HG02970 (cell line): ENCODE measurements at regions not wholly inside any gene's neighbourhood (a gene's known extent, or its start where the extent isn't known, plus 50 kb on each side); places are given as distances from the start of the nearest gene placed in this dataset.
"Not testable (repeated sequence)": the region's sequence is repeated elsewhere in the genome, so short reads cannot be mapped to it uniquely, and the experiment has no call there.

Source experiments
- ATAC-seq: cut with Tn5 transposase; IDR thresholded peaks from one replicate; pipeline ENCODE4 v1.9.1; 2021; ENCODE audit warnings: mild to moderate bottlenecking, moderate library complexity, moderate number of reproducible peaks; ENCODE audit not compliant: unreplicated experiment, low FRiP score

DNA sequence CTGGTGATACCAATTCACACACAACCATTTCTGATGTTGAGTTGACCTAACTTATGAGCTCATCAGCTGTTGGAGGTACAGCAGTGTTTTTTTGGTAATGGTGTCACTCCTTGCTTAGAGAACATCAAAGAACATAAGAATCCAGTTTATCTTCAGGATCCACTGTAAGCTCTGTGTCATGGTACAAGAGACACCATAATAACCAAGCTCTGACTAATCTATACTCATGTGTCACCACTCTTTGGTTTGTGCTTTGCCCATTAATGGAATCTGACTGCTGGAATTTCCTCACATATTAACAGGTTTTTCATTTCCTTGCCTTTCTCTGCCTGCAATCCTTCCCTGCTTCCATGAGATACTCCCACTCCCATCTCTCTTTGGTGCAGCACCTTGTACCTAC lies 735.1 kb upstream of the LCORL start:
- ATAC-seq: no peak

DNA sequence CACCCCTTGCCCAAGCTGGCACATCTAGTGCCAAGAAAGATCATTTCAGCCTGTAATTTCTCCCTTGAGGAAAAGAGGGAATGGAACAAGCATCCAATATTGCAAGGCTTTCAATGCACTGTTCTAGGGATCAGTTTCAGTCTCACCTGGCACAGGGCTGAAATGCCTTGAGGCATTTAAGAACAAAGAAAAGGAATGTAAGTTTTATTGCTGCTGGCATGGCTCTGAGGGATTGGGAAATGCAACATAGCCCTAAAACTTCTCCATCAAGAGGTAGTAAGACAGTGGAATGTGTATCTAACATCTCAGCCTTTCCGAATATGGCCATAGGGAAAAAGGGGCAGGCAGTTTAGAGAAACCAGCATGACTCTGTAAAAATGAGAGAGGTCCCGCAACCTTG lies 732.6 kb upstream of the LCORL start:
- ATAC-seq: no peak

DNA sequence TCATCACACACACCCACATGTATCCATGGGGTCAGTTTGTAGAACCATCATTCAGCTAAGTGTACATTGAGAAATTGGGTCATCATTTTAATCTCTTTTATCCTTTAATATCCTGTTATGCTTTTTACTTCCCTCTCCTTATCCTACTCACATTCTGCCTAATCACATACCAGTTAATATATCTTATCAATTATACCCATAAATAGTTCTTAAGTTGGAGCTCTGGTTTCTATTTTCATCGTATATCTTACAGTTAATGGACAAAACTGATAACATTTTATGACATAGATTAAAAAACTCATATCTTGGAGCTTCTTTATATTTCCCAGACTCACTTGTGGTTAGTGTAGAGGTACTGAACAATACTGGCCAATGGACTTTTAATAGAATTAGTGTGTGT lies 729.5 kb upstream of the LCORL start:
- ATAC-seq: no peak

DNA sequence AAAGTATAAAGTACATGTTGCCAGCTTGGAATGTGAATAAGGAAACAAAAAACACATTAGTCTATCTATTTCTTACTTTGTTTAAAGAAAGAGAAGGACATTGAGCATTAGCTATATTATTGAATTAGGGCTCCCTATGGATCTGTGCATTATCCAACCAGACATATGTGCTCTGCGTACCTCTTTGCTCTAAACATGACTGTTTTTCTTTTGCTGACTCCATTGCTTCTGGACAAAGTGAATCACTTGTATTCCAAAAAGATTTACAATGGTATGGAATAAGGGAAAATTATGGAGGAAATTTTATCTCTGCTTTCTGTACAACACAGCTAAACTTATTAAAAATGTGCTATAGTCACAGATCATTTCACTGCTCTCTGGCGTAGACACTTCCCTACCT lies 727.8 kb upstream of the LCORL start:
- ATAC-seq: no peak

DNA sequence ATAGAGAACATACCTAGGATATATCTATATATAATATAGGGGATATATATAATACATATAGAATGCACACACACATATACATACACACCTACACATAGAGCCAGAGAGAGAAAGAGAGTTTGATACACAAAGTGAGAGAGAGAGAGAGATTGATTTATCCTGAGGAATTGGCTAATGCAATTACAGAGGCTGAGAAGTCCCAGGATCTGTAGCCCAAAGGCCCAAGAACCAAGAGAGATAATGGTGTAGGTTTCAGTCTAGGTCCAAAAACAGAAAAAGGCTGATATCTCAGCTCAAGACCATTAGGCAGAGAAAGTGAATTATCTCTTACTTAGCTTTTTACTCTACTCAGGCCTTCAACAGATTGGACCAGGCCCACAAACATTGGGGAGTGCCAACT lies 715.0 kb upstream of the LCORL start:
- no peak for ATAC-seq

DNA sequence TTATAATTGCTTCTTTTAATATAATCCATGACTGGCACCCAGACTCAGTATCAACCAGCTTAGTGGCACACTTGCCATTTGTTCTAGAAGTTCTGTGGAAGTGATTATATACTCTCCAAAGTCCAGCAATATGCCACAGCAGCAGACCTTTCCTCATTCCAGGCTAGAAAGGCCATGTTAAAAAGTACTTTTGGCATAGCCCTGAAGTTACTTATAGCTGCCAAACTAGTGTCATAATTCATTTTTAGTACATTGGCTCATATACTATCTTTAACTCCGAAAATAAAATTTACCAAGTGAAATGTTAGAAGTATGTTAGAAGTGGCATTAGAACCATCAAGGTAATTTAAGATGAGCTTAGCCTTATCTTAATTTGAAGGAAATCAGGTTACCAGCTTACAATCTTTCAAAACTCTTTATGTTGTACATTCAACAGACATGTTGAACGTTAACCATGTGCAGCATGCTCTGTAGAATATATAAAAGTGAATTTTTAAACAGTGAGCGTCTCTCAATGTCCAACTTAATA lies 714.2 kb upstream of the LCORL start:
- no peak for ATAC-seq

DNA sequence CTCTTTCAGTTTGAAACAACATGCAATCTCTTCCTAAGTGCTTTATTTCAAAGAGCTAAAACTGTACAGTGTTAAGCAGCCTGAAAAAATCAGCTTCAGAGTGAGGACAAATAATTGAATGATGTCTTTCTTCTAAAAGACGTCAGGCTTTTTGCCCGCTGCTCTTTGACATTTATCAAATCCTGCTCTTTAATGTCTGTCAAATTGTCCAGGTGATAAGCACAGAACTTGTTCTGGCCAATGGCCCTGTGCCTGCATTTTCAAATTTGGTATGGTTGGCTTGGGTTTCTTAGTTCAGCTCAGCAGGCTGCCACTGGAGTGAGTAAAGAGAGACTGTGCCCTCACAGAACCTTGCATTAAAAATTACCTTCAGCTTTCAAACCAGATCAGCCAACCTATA lies 712.9 kb upstream of the LCORL start:
- no peak for ATAC-seq

DNA sequence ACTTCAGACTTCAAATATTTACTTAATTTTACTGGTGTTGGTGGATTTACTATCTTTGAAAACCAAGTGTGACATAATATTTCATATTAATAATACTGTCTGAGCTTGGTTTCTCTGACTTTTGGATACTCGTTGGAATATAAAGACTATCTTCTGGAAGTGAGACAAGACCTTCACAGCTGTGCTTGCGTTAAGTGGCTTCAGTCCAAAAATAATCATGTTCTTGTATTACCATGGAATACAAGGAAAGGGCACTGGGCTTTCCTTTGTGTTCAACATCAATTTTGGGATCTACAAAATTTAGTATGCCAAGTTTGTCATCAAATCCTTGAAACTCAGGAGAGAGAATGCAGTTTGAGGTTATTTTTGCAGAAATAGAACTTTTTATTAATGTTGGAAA lies 712.4 kb upstream of the LCORL start:
- no peak for ATAC-seq

DNA sequence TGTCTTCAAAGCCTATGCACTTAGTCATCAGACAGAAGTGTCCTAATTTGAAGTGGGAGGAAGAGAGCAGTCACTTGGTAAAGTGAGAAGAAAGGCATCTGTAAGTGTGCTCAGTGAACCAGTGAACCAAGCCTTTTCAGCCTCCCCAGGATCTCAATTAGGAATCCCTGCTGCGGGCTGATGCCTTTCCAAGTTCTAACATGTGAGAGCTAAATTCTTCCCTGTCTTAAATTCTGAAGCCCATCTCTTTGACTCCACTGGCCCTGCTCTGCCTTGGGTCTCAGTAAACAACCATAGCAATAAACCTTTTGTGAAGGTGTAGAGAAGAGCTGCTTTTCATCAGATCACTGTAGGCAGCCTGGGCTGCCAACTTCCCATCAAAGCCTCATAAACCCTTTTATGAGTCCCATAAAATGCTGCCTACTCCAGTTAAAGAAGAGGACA lies 701.2 kb upstream of the LCORL start:
- ATAC-seq: no peak

DNA sequence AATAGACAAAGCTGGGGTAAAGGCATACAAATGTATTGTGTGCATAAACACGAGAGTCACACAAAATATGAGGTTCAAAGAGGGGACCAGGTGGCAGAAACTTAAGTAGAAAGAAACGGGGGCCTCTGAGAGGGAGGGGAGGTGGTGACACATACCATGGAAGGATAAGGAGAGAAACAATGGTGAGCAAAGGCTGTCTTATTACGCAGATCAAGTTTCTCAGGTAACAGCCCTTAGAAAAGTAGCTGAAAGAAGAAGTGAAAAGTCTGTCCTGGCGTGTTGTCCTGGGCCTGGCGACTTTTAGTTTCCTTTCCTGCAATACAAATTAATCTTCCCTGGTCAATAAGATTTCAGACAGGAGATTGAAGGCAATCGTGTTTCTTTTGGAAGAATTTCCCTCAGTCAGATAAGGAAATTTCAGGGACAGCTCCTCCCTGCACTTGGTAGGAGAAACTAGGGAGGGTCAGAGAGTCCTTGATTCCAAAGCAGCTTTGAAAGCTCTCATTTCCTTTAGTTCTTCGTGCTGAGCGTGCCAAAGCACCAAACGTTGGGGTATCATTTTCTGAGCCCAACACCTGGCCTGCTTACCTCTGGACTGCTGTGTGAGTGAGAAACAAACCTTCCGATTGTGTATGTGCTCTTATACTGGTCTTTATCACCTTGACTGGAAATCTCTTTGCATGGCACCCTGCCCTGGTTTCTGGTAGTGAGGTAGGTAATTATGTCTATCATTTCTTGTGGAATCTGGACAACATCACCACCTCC lies 676.7 kb upstream of the LCORL start:
- ATAC-seq: no peak

DNA sequence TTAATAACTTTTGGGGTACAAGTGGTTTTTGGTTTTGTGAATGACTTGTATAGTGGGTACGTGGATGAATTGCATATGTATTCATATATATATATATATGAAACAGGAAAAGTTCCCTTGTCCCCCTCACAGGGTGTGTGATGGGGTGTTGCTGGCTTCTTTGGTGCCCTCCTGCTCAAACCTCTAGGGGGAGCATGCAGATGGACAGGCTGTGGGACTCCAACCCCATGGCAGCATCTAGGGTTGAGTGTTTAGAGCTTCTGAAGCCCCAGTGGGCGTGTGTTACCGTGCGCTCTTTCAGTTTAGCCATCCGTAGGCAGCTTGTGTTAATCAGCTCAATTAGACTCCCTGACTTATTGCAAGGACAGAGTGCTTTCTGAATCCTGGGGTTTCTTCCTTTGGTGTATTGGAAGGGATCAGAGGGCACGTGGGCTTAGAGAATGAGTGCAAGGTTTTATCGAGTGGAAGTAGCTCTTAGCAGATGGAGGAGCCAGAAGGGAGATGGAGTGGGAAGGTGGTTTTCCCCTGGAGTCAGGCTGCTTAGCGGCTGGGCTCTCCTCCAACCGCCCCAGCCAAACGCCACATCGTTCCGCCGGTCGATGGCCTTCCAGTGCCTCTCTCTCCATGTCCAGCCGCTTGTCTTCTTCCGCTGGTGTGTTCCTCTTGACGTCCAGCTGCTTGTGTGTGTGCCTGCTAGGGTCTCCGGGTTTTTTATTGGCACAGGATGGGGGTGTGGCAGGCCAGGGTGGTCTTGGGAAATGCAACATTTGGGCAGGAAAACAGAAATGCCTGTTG lies 674.4 kb upstream of the LCORL start:
- no peak for ATAC-seq

DNA sequence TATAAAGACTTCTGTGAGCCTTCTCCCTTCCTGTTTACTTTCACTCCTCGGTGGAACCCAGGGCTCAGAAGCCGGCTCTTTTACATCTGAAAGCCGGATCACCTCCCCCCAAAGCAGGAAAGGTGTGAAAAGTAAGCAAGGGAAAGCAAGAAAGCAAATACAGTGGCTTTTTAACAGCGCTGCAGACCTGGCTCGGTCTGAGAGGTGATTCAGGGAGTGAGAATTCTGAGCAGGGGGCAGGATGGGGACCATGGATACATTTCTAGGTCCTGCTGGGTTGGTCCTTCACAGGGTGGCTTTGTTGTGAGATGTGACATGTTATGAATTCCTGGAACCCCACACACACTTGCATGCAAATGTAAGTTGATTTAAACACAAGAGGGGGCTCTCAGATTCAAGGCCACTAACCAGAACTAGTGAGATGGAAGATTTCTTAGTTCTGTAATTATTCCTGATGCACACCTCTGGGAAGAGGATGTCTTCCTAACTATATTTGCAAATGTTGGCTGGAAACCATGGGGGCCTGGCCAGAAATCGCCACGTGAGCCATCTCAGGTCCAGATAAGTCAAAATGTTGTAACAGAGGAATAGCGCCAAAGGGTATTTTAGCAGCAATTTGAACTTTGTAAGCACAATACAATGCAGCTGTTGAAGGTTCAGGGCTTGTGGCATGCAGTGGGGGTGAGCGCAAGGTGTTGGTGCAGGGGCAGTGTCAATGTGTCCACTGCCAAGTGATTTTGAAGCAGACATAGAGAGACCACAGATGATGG lies 670.1 kb upstream of the LCORL start:
- no peak for ATAC-seq

DNA sequence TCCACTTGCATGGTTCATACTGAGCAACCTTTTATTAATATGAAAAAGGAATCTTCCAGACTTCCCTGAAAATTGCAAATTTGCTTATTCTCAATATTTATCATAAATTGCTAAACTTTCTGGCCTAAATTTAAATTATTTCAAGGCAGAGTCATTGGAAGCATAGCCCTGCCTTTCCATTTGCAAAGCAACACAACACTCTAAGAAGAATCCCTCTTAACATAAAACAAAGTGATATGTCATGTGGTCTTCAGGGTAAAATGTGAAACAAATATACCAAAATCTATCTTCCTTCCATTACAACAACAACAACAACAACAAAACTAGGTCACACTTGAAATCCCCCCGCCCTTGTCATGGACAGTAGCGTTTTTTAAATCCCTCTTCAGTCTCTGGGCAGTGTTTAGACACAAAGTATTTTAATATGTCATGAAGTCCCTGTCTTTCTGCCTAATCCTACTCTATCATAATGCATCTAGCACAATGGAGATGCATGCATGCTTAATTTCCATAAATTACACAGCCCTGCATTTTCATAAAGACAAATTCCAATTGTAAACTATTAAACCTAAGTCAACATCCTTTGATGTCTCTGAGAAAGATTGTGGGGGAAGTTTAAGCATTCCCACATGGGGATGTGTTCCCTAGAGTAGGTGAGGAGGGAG lies 668.9 kb upstream of the LCORL start:
- ATAC-seq: no peak

DNA sequence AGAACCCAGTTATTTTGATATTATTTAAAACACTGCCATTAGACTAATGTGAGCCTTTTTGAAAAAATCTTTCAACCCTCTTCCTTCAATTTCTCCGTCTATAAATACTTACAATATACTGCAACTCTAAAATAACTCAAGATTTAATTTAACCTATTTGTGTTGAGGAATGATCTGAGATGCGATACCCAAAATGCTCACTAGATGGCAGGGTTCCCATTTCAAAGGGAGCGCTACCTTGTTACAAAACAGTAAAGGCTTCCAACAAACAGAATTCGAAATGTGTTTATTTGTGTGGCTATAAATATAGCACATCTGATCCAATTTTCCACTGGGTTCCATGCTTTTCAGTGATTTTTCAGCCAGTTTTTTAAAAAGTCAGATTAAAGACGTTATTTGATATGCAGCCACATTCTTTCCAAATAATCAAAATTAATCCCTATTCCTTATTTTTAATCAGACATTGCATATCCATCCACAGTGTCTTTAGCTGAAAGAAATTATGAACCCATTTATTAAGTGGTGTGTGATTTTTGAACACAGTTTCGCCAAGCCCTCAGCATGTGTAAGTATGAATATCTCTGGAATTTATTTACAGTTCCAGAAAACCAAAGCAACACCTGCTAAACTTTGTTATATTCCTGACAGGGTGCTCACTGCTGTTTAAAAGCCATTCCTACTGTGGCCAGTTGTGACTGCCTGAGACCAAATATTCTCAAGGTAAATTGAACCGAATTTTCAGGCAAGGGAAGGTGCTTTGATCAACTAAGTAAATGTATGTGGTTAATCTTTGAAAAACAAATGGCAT lies 668.0 kb upstream of the LCORL start:
- peak; percentile 64 for ATAC-seq

DNA sequence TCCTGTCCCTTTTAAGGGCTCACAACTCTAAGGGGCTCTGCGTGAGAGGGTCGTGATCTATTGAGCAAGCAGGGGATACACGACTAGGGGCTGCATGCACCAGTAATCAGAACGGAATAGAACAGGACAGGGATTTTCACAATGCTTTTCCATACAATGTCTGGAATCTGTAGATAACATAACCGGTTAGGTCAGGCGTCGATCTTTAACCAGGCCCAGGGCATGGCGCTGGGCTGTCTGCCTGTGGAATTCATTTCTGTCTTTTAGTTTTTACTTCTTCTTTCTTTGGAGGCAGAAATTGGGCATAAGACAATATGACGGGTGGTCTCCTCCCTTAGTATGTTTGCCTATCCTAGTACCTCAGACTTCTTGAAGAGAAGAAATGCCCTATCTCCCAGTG lies 666.8 kb upstream of the LCORL start:
- ATAC-seq: not testable (repeated sequence)

DNA sequence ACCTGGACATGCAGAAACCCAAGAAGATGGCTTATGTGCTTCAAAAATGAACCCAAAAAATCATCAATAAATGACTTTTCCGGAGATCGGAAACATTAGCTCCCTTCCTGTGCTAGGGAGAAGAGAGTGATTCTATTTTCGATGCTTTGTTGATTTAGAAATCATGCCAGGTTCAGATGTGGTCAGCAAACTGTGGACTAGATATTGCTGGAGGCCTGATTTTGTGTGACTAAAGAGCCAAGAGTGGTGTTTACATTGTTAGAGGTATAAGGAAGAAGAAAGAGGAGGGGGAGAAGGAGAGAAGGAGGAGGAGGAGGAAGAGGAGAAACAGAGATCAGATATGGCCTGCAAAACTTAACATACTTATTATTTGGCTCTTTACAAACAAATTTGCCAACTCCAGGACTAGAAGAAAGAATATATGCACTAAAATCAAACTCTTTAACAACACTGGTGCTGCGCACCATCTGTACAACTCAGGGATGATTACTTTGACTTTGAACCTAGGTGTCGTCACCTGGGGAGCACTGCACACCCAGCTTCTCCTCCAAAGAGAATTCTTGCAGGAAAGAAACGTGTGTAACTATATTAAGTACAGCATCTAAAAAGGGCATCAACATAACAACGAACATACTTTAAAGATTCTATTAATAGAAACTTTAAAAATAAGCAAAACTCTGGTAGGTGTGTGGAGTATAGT lies 664.9 kb upstream of the LCORL start:
- ATAC-seq: no peak

DNA sequence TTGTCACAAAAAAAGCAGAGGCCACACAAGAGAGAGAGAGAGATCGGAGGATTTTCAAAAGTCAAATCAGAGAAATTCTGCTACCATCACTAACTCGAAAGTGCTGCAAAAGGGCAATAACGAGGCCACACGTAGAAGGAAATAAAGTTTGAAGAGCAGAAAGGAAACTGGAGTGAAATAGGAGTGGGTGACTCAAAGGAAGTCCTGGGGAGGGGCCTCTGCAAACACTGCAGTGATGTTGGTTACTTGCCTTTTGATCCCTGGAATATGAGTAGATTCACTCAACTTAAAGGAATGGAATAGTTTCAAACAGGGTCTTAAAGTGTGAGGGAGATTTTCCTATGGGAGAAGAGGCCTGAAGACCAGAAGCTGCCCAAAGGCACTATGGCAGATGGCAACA lies 663.4 kb upstream of the LCORL start:
- ATAC-seq: no peak

DNA sequence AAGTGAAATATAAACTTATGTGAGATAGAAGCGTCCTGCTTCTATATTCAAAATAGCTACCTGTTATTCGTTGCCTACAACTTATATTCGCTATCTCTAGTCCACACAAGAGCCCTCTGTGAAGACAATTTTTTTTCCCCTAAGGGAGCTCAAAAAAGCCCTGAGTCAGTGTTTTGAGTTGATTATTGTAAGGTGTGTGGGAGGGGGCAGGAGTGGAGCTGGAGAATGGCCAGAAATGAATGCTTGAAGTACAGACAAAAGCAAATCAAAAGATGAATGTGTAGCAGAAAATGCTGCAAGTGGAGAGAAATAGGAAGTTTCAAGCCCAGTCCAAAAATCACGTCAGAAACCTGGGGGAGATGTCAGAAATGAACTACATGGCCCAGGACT lies 655.0 kb upstream of the LCORL start:
- no peak for ATAC-seq
